Effector memory CD4-positive, alpha-beta T cell (primary cell): ENCODE measurements at regions not wholly inside any gene's neighbourhood (a gene's known extent, or its start where the extent isn't known, plus 50 kb on each side); places are given as distances from the start of the nearest gene placed in this dataset.

ENCODE experiments used
- DNase-seq, 3 donors: peaks; one replicate each; pipeline ENCODE4 v3.0.0-alpha.2; 2020
- H3K27ac ChIP-seq: 2 replicates; pipeline ENCODE4 v1.7.0; 2013; ENCODE audit warnings: mild to moderate bottlenecking, low read length, moderate library complexity; ENCODE audit not compliant: insufficient read depth, poor library complexity, severe bottlenecking
- H3K27me3 ChIP-seq: replicated peaks from 2 replicates; pipeline ENCODE4 v1.7.0; 2013; ENCODE audit warnings: mild to moderate bottlenecking, low read length; ENCODE audit not compliant: insufficient read depth, control insufficient read depth, poor library complexity, severe bottlenecking
- H3K36me3 ChIP-seq: 2 replicates; pipeline ENCODE4 v1.7.0; 2013; ENCODE audit warnings: mild to moderate bottlenecking, low read length, moderate library complexity; ENCODE audit not compliant: control insufficient read depth, insufficient read depth
- H3K4me1 ChIP-seq: 2 replicates; pipeline ENCODE4 v1.7.0; 2013; ENCODE audit warnings: low read length, mild to moderate bottlenecking; ENCODE audit not compliant: control insufficient read depth, insufficient read depth, poor library complexity, severe bottlenecking
- H3K4me3 ChIP-seq: 2 replicates; pipeline ENCODE4 v1.7.0; 2013; ENCODE audit warnings: low read length, low read depth, mild to moderate bottlenecking; ENCODE audit not compliant: insufficient read depth, poor library complexity, severe bottlenecking
- H3K9me3 ChIP-seq: 2 replicates; pipeline ENCODE4 v1.7.0; 2013; ENCODE audit warnings: mild to moderate bottlenecking, low read length, moderate library complexity; ENCODE audit not compliant: control insufficient read depth

GRCh38 chr16:17565605-17566004, 94.8 kb upstream of the XYLT1 start:
- DNase-seq = no peak
- Histone ChIP-seq H3K4me1 (no peaks in the 10 kb centered on the region), H3K4me3 (no peak overlapping the region), H3K36me3 (no peaks in the 10 kb centered on the region), H3K9me3 (no peaks in the 10 kb centered on the region), H3K27me3 (no peaks in the 10 kb centered on the region), H3K27ac (no peak overlapping the region)

DNA sequence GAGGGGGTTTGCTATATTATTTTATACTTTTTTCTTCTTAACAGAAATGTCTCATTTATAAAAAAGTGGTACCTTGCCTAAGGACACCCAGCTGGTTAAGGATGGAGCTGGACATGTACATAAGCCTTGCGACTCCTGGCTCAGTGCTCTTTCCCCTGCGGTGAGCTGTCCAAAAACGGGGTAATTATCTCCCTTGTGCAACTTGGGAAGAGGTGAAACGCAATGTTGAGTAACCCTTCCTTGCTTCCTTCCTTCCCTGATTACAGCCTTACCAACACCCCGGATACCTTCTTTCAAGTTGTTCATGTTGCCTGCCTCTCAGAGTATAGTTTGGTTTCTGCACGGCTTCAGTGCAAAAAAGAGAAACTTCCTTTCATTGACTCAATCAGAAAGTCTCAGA, 94.1 kb upstream of the XYLT1 start:
- Histone ChIP-seq H3K27ac (no peak overlapping the region), H3K4me3 (no peak overlapping the region), H3K4me1 (no peaks in the 10 kb centered on the region), H3K27me3 (no peaks in the 10 kb centered on the region), H3K36me3 (no peaks in the 10 kb centered on the region), H3K9me3 (no peaks in the 10 kb centered on the region)
- no peak for DNase-seq

DNA sequence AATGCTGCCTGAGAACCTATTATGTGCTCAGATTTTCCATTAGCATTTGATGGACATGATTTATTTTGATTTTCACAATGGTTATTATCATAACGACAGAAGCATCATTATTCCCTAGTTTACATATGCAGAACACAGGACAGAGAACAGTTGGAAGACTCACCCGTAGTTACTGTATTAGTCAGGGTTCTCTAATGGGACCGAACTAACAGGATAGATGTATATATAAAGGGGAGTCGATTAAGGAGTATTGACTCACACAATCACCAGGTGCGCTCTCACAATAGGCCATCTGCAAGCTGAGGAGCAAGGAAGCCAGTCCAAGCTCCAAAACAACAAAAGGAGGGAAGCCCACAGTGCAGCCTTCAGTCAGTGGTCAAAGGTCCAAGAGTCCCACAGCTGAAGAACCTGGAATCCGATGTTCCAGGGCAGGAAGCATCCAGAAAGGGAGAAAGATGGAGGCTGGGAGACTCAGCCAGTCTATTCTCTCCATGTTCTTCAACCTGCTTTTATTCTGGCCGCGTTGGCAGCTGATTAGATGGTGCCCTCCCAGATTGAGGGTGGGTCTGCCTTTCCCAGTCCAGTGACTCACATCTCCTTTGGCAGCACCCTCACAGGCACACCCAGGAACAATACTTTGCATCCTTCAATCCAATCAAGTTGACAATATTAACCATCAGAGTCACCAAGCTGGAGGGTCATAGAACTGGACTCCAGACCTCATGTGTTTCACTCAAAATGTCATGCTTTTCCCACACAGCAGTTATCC, 92.7 kb upstream of the XYLT1 start:
- Histone ChIP-seq H3K27ac (no peak overlapping the region), H3K9me3 (no peaks in the 10 kb centered on the region), H3K4me3 (no peak overlapping the region), H3K27me3 (no peaks in the 10 kb centered on the region), H3K36me3 (no peaks in the 10 kb centered on the region), H3K4me1 (no peaks in the 10 kb centered on the region)
- no peak for DNase-seq

- Histone ChIP-seq H3K27me3 (no peaks in the 10 kb centered on the region), H3K36me3 (no peaks in the 10 kb centered on the region), H3K27ac (no peak overlapping the region), H3K4me1 (no peaks in the 10 kb centered on the region), H3K9me3 (no peaks in the 10 kb centered on the region), H3K4me3 (no peak overlapping the region)
- no peak for DNase-seq
These were observed 90.3 kb upstream of the XYLT1 start for GRCh38 chr16:17561056-17561455.

DNA sequence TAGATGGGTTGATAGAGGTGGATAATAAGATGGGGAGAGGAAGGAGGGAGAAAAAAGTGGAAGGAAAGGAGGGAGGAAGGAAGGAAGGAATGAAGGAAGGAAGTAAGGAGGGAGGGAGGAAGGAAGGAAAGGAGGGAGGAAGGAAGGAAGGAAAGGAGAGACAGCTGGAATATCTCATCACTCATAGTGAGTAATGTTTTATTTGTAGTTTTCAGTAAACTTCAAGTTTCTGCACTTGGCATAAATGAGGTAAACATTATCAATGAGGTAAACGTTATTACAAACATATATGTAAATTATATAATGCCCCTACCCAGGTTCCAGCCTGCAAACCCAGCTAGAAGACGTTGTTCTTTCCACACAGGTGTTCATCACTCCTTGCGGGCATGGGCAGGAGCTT, 89.8 kb upstream of the XYLT1 start:
- Histone ChIP-seq H3K9me3 (no peaks in the 10 kb centered on the region), H3K4me3 (no peak overlapping the region), H3K27me3 (no peaks in the 10 kb centered on the region), H3K36me3 (no peaks in the 10 kb centered on the region), H3K4me1 (no peaks in the 10 kb centered on the region), H3K27ac (no peak overlapping the region)
- no peak for DNase-seq

GRCh38 chr16:17559394-17559793, 88.6 kb upstream of the XYLT1 start:
- no peak for DNase-seq
- Histone ChIP-seq H3K36me3 (no peaks in the 10 kb centered on the region), H3K27me3 (no peaks in the 10 kb centered on the region), H3K4me1 (no peaks in the 10 kb centered on the region), H3K9me3 (no peaks in the 10 kb centered on the region), H3K4me3 (no peak overlapping the region), H3K27ac (no peak overlapping the region)

DNA sequence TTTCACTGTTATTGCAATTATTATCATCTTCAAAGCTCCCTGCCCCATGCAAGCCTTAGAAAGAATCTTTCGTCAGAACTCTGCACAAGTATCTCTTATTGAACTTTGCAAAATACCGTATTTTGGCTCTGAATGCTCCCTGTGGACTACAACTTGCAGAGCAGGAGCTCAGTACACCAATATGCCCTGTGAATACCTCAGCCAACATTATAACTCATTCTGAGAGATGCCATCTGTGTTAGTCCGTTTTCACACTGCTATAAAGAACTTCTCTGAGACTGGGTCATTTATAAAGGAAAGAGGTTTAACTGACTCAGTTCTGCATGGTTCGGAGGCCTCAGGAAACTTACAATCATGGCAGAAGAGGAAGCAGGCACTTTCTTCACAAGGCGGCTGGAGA, 87.2 kb upstream of the XYLT1 start:
- no peaks in the 10 kb centered on the region for H3K9me3 ChIP-seq
- H3K27ac ChIP-seq = no peak overlapping the region
- no peaks in the 10 kb centered on the region for H3K27me3 ChIP-seq
- no peak overlapping the region for H3K4me3 ChIP-seq
- H3K36me3 ChIP-seq = no peaks in the 10 kb centered on the region
- no peaks in the 10 kb centered on the region for H3K4me1 ChIP-seq
- no peak for DNase-seq

DNA sequence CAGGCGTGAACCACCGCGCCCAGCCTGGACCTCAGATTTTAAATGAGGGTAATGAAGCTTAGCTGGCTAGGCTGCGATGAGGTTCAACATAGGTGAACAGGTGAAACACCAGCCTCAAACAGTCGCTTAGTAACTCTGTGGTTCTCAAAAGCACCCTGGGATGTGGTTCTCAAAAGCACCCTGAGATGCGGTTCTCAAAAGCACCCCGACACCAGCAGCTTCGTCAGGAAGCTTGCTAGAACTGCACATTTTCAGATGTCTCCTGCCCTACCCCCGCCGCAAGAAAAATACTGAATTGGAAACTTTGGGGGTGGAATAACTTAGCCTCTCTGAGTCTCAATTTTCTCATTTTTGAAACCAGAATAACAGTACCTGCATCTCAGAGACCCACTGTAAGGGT, 86.7 kb upstream of the XYLT1 start:
- H3K4me3 ChIP-seq = no peak overlapping the region
- H3K27me3 ChIP-seq = no peaks in the 10 kb centered on the region
- H3K36me3 ChIP-seq = no peaks in the 10 kb centered on the region
- no peak overlapping the region for H3K27ac ChIP-seq
- DNase-seq = no peak
- no peaks in the 10 kb centered on the region for H3K9me3 ChIP-seq
- no peaks in the 10 kb centered on the region for H3K4me1 ChIP-seq

- no peaks in the 10 kb centered on the region for H3K4me1 ChIP-seq
- no peaks in the 10 kb centered on the region for H3K36me3 ChIP-seq
- DNase-seq = no peak
- H3K4me3 ChIP-seq = no peak overlapping the region
- no peaks in the 10 kb centered on the region for H3K9me3 ChIP-seq
- H3K27ac ChIP-seq = no peak overlapping the region
- H3K27me3 ChIP-seq = no peaks in the 10 kb centered on the region
These were observed 85.7 kb upstream of the XYLT1 start for GRCh38 chr16:17556276-17557052.

DNA sequence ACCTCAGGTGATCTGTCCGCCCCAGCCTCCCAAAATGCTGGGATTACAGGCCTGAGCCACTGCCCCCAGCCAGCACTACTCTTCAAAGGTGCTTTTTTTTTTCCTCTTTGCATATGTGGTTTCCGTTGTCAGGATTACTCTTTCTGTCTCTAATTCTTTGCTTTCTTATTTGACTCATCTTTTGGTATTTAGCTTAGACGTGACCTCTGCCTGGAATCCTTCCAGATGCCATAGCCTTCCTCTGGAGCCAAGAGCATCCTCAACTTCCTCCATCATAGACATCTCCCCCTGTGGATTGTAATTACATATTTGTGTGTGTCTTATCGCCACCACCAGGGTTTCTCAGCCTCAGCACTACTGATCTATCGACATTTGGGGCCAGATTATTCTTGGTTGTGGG, 84.4 kb upstream of the XYLT1 start:
- H3K27ac ChIP-seq = no peak overlapping the region
- no peak for DNase-seq
- H3K27me3 ChIP-seq = no peaks in the 10 kb centered on the region
- no peaks in the 10 kb centered on the region for H3K4me1 ChIP-seq
- no peaks in the 10 kb centered on the region for H3K36me3 ChIP-seq
- no peak overlapping the region for H3K4me3 ChIP-seq
- H3K9me3 ChIP-seq = no peaks in the 10 kb centered on the region
